Peyer's patch (tissue), 4 donors: ENCODE measurements at regions not wholly inside any gene's neighbourhood (a gene's known extent, or its start where the extent isn't known, plus 50 kb on each side); places are given as distances from the start of the nearest gene placed in this dataset.

Experiments
- CTCF ChIP-seq, 6 experiments: fragments of 450-650 bp in 4 of 6; fragments of 200-600 bp in 2 of 6; sonication (generic) in 1 of 6; IDR thresholded peaks; one replicate each; pipeline ENCODE4 v1.5.1; 2017 to 2019; ENCODE audit warnings: antibody characterized with exemption in 6 of 6, mild to moderate bottlenecking in 3 of 6, moderate library complexity in 1 of 6
- POLR2A ChIP-seq, 2 donors: fragments of 450-650 bp; IDR thresholded peaks; one replicate each; pipeline ENCODE4 v1.5.1; 2017; ENCODE audit warnings: antibody characterized with exemption in 2 of 2, mild to moderate bottlenecking in 2 of 2, moderate library complexity in 2 of 2

GRCh38 chr11:112464949-112465348 lies 204.3 kb upstream of the PLET1 start:
- TF ChIP-seq CTCF (IDR thresholded peaks at IDR 0.05) = no peak
- no peak for TF ChIP-seq POLR2A (IDR thresholded peaks at IDR 0.05)
